HG03066 (cell line): ENCODE measurements at regions not wholly inside any gene's neighbourhood (a gene's known extent, or its start where the extent isn't known, plus 50 kb on each side); places are given as distances from the start of the nearest gene placed in this dataset.
"Not testable (repeated sequence)": the region's sequence is repeated elsewhere in the genome, so short reads cannot be mapped to it uniquely, and the experiment has no call there.

Experiments used
- ATAC-seq: cut with Tn5 transposase; IDR thresholded peaks from one replicate; pipeline ENCODE4 v1.9.1; 2021; ENCODE audit warnings: low read depth; ENCODE audit not compliant: unreplicated experiment

- no peak for ATAC-seq
Measured at GRCh38 chr14:40762177-40762576, 844.5 kb upstream of the LRFN5 start.

- ATAC-seq = no peak
Measured at GRCh38 chr14:40760704-40761103, 846.0 kb upstream of the LRFN5 start.

GRCh38 chr14:40758076-40758475 is 848.6 kb upstream of the LRFN5 start:
- ATAC-seq = no peak

- ATAC-seq = no peak
Measured at GRCh38 chr14:40757376-40757950, 849.2 kb upstream of the LRFN5 start.

- ATAC-seq = no peak
Measured at GRCh38 chr14:40733206-40733605, 873.5 kb upstream of the LRFN5 start.

- no peak for ATAC-seq
Measured at GRCh38 chr14:40727107-40727506, 879.6 kb upstream of the LRFN5 start.

- no peak for ATAC-seq
Measured at GRCh38 chr14:40713387-40713786, 893.3 kb upstream of the LRFN5 start.

GRCh38 chr14:40697231-40697630 is 909.4 kb upstream of the LRFN5 start:
- no peak for ATAC-seq

- no peak for ATAC-seq
Measured at GRCh38 chr14:40694023-40694422, 912.7 kb upstream of the LRFN5 start.

- no peak for ATAC-seq
Measured at GRCh38 chr14:40691066-40691465, 915.6 kb upstream of the LRFN5 start.

GRCh38 chr14:40685764-40686163 is 920.9 kb upstream of the LRFN5 start:
- ATAC-seq = no peak

GRCh38 chr14:40684328-40684727 is 922.3 kb upstream of the LRFN5 start:
- no peak for ATAC-seq

GRCh38 chr14:40682131-40682913 is 924.4 kb upstream of the LRFN5 start:
- ATAC-seq = no peak

GRCh38 chr14:40679256-40679655 is 927.4 kb upstream of the LRFN5 start:
- no peak for ATAC-seq

- ATAC-seq = not testable (repeated sequence)
Measured at GRCh38 chr14:40677206-40677605, 929.5 kb upstream of the LRFN5 start.

GRCh38 chr14:40674502-40674901 is 932.2 kb upstream of the LRFN5 start:
- no peak for ATAC-seq

- no peak for ATAC-seq
Measured at GRCh38 chr14:40656311-40656710, 950.4 kb upstream of the LRFN5 start.

- ATAC-seq = no peak
Measured at GRCh38 chr14:40652089-40652691, 954.5 kb upstream of the LRFN5 start.

GRCh38 chr14:40630471-40630870 is 976.2 kb upstream of the LRFN5 start:
- no peak for ATAC-seq

GRCh38 chr14:40629551-40630137 is 977.0 kb upstream of the LRFN5 start:
- ATAC-seq = not testable (repeated sequence)

GRCh38 chr14:40629144-40629543 is 977.5 kb upstream of the LRFN5 start:
- ATAC-seq = no peak

- no peak for ATAC-seq
Measured at GRCh38 chr14:40623643-40624042, 983.0 kb upstream of the LRFN5 start.
